Gastroesophageal sphincter (tissue), 4 donors: ENCODE measurements at regions not wholly inside any gene's neighbourhood (a gene's known extent, or its start where the extent isn't known, plus 50 kb on each side); places are given as distances from the start of the nearest gene placed in this dataset.

Experiments
- ATAC-seq: fragments of 150-250 bp; one replicate; pipeline ENCODE4 v1.9.1; 2016; ENCODE audit warnings: mild to moderate bottlenecking, moderate library complexity
- H3K27ac ChIP-seq, 4 donors: fragments of 200-600 bp; sonication (generic) in 3 of 4; 1 replicate in 3 of 4; 2 replicates in 1 of 4; pipeline ENCODE4 v1.5.1; 2016 to 2019
- H3K27me3 ChIP-seq: fragments of 200-600 bp; sonication (generic); one replicate; pipeline ENCODE4 v1.5.1; 2019
- H3K36me3 ChIP-seq, 2 donors: fragments of 200-600 bp; sonication (generic); one replicate each; pipeline ENCODE4 v1.5.1; 2019; ENCODE audit warnings: control low read depth in 1 of 2
- H3K4me1 ChIP-seq, 3 donors: fragments of 200-600 bp; sonication (generic); 1 replicate in 2 of 3; 2 replicates in 1 of 3; pipeline ENCODE4 v1.5.1; 2016 to 2019; ENCODE audit warnings: control low read depth in 2 of 3
- H3K4me3 ChIP-seq, 2 donors: fragments of 200-600 bp; sonication (generic); one replicate each; pipeline ENCODE4 v1.5.1; 2019; ENCODE audit warnings: mild to moderate bottlenecking in 1 of 2, moderate library complexity in 1 of 2
- H3K9me3 ChIP-seq, 3 donors: fragments of 200-600 bp; sonication (generic); one replicate each; pipeline ENCODE4 v1.5.1; 2017 to 2019; ENCODE audit warnings: control low read depth in 2 of 3
- EP300 ChIP-seq: sonication (generic); formaldehyde crosslinking; IDR thresholded peaks from one replicate; pipeline ENCODE4 v1.6.1; 2017; ENCODE audit warnings: antibody characterized with exemption, mild to moderate bottlenecking
- POLR2A ChIP-seq, 2 donors: fragments of 450-650 bp; IDR thresholded peaks; one replicate each; pipeline ENCODE4 v1.6.1; 2017; ENCODE audit warnings: antibody characterized with exemption in 2 of 2, mild to moderate bottlenecking in 2 of 2, moderate library complexity in 1 of 2
- POLR2AphosphoS5 ChIP-seq: sonication (generic); formaldehyde crosslinking; IDR thresholded peaks from one replicate; pipeline ENCODE4 v1.6.1; 2017; ENCODE audit warnings: antibody characterized with exemption
- WGBS, 2 donors: methylation state at CpG; one replicate each; pipeline ENCODE4 v1.1.5; 2018; ENCODE audit warnings: low coverage in 1 of 2; 5-methylcytosine and 5-hydroxymethylcytosine counted together
- TF ChIP-seq, protein P1 (sequence below), 4 experiments: fragments of 200-600 bp in 2 of 4; fragments of 450-650 bp in 2 of 4; sonication (generic) in 1 of 4; IDR thresholded peaks; one replicate each; pipeline ENCODE4 v1.5.1; 2017 to 2019; ENCODE audit warnings: antibody characterized with exemption in 4 of 4, mild to moderate bottlenecking in 2 of 4, moderate library complexity in 2 of 4

DNA sequence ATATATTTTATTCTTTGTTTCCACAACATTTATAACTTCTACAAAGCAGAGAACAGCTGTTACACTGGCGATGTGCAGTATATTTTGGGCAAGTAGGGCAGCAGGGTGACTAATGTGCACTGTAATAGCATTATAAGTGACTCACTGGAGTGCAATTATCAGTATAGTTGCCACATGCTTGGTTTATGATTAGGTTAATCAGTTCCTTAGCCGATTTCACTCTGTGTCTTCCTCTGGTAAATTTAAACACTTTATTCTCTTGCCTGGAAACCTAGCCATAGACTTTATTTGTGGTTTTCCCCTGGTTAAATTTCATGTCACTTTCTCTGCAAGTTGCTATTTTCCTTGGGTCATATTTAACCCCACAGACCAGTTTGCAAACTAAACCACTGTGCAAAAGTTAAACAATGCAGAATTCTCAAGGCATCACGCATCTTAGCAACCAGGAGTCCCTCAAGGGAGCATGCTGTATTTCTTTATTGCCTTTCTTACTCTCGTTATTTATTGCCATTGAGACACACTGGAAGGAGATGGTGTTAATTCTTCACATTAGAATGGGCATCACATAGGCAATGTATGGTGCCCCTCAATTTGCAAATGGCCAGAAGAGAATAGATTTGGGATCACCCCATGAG, 690.2 kb upstream of the DPPA4 start:
- no peak overlapping the region for H3K4me3 ChIP-seq
- TF ChIP-seq POLR2AphosphoS5: no peak
- TF ChIP-seq POLR2A (IDR thresholded peaks at IDR 0.05): no peak
- TF ChIP-seq, protein P1, sequence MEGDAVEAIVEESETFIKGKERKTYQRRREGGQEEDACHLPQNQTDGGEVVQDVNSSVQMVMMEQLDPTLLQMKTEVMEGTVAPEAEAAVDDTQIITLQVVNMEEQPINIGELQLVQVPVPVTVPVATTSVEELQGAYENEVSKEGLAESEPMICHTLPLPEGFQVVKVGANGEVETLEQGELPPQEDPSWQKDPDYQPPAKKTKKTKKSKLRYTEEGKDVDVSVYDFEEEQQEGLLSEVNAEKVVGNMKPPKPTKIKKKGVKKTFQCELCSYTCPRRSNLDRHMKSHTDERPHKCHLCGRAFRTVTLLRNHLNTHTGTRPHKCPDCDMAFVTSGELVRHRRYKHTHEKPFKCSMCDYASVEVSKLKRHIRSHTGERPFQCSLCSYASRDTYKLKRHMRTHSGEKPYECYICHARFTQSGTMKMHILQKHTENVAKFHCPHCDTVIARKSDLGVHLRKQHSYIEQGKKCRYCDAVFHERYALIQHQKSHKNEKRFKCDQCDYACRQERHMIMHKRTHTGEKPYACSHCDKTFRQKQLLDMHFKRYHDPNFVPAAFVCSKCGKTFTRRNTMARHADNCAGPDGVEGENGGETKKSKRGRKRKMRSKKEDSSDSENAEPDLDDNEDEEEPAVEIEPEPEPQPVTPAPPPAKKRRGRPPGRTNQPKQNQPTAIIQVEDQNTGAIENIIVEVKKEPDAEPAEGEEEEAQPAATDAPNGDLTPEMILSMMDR (IDR thresholded peaks at IDR 0.05): no peak
- no peak for TF ChIP-seq EP300
- H3K27ac ChIP-seq: no peak overlapping the region
- no peaks in the 10 kb centered on the region for H3K9me3 ChIP-seq
- no peak for ATAC-seq
- no peaks in the 10 kb centered on the region for H3K4me1 ChIP-seq
- H3K27me3 ChIP-seq: no peaks in the 10 kb centered on the region
- WGBS, 2 donors: 49 to 81% methylated on average over 4 of the region's 4 CpGs
- H3K36me3 ChIP-seq: no peaks in the 10 kb centered on the region

DNA sequence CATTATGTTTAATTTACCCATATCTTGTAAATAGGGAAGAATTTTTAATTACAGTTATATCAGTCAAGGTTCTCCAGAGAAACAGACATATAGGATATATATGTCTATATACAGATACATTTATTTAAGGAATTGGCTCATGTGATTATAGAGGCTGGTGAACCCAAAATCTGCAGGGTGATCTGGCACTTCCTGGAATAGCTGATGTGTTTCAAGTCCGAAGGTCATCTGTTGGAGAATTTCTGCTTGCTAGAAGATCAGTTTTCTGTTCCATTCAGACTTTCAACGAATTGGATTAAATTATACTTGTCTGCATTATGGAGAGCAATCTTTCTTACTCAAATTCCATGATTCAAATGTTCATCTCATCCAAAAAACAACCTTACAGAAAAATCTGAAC, 694.6 kb upstream of the DPPA4 start:
- H3K4me1 ChIP-seq: no peaks in the 10 kb centered on the region
- H3K36me3 ChIP-seq: no peaks in the 10 kb centered on the region
- WGBS, 2 donors: 40 to 75% methylated on average over 2 of the region's 2 CpGs
- no peak overlapping the region for H3K27ac ChIP-seq
- TF ChIP-seq, protein P1 (IDR thresholded peaks at IDR 0.05): no peak
- TF ChIP-seq POLR2A (IDR thresholded peaks at IDR 0.05) (no peak), POLR2AphosphoS5 (no peak), EP300 (no peak)
- ATAC-seq: no peak
- H3K27me3 ChIP-seq: no peaks in the 10 kb centered on the region
- no peak overlapping the region for H3K4me3 ChIP-seq
- no peaks in the 10 kb centered on the region for H3K9me3 ChIP-seq

DNA sequence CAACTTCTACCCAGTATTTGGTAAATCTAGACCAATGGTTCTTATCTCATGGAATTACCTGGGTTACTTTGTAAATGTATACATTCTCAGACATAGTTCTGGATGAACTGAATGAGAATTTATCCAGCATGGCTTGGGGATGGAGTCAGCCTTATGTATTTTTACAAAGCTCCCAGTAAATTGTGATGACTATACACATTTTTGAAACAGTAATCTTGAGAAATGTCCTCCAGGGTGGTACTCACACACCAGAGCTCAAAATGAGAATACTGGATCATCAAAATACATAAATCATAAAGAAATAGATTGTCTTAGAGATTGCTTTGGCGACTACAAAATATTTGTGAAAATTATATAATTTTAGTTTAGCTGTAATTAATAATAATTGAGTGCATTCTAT, 722.1 kb upstream of the DPPA4 start:
- no peak for ATAC-seq
- H3K27me3 ChIP-seq: no peaks in the 10 kb centered on the region
- no peak for TF ChIP-seq POLR2AphosphoS5
- no peak overlapping the region for H3K4me3 ChIP-seq
- 73 to 88% methylated on average over 1 of the region's 1 CpG for WGBS, 2 donors
- no peaks in the 10 kb centered on the region for H3K9me3 ChIP-seq
- no peak overlapping the region for H3K27ac ChIP-seq
- H3K36me3 ChIP-seq: no peaks in the 10 kb centered on the region
- H3K4me1 ChIP-seq: no peaks in the 10 kb centered on the region

DNA sequence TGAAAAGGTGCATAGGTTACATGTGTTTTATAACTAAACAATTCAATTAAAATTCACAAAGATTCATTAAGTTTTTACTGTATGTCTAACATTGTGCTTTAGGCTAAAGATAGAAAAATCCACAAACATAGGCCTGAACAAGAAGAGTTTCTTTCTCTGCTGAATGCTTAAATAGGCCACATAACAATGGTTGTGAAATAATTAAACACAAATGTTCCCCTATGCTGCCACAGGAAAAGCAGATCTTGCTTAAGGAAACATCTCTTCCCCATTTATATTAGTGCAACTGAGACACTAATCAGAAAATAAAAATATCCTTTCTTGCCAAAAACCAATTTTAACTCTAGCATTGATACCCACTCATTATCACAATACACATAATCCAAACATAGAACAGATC, 725.4 kb upstream of the DPPA4 start:
- no peaks in the 10 kb centered on the region for H3K36me3 ChIP-seq
- no peaks in the 10 kb centered on the region for H3K4me1 ChIP-seq
- H3K27me3 ChIP-seq: no peaks in the 10 kb centered on the region
- no peak overlapping the region for H3K27ac ChIP-seq
- no peak overlapping the region for H3K4me3 ChIP-seq
- H3K9me3 ChIP-seq: no peaks in the 10 kb centered on the region
- ATAC-seq: no peak
- TF ChIP-seq POLR2AphosphoS5 (no peak), POLR2A (IDR thresholded peaks at IDR 0.05) (no peak), EP300 (no peak)
- TF ChIP-seq, protein P1 (IDR thresholded peaks at IDR 0.05): no peak

GRCh38 chr3:110063178-110063577, 725.8 kb upstream of the DPPA4 start:
- Histone ChIP-seq H3K27me3 (no peaks in the 10 kb centered on the region), H3K27ac (no peak overlapping the region), H3K9me3 (no peaks in the 10 kb centered on the region), H3K4me1 (no peaks in the 10 kb centered on the region), H3K4me3 (no peak overlapping the region), H3K36me3 (no peaks in the 10 kb centered on the region)
- no peak for ATAC-seq
- TF ChIP-seq EP300: no peak
- no peak for TF ChIP-seq POLR2A (IDR thresholded peaks at IDR 0.05)
- WGBS, 2 donors: 40 to 43% methylated on average over 1 of the region's 1 CpG

DNA sequence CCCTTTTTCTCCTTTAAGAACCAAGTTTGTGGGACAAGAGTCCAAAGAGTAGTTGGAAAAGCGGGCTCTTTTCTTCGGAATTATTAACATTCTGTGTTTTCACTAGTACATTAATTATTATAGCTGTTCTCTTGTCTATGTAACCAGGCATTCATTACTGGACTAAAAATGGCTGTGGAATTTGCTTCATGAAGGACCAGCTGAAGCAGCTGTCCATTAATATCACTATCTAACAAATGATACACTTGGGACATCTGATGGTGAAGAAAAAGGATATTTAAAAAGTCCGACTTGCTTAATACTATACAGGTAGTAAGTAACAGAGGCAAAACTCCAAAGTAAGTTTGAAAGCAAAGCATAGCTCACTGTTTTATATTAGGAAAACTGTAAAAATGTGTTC, 728.9 kb upstream of the DPPA4 start:
- 37 to 55% methylated on average over 3 of the region's 3 CpGs for WGBS, 2 donors
- ATAC-seq: no peak

More for the DNA sequence above, 728.9 kb upstream of the DPPA4 start:
- no peaks in the 10 kb centered on the region for H3K27me3 ChIP-seq
- no peaks in the 10 kb centered on the region for H3K4me1 ChIP-seq
- H3K4me3 ChIP-seq: no peak overlapping the region
- no peak overlapping the region for H3K27ac ChIP-seq
- TF ChIP-seq EP300 (no peak), POLR2A (IDR thresholded peaks at IDR 0.05) (no peak), POLR2AphosphoS5 (no peak)
- TF ChIP-seq, protein P1 (IDR thresholded peaks at IDR 0.05): no peak
- no peaks in the 10 kb centered on the region for H3K36me3 ChIP-seq
- no peaks in the 10 kb centered on the region for H3K9me3 ChIP-seq
